HG03095 (cell line): ENCODE measurements at regions not wholly inside any gene's neighbourhood (a gene's known extent, or its start where the extent isn't known, plus 50 kb on each side); places are given as distances from the start of the nearest gene placed in this dataset.
"Not testable (repeated sequence)": the region's sequence is repeated elsewhere in the genome, so short reads cannot be mapped to it uniquely, and the experiment has no call there.

Experiments
- ATAC-seq: cut with Tn5 transposase; IDR thresholded peaks from one replicate; pipeline ENCODE4 v1.9.1; 2021; ENCODE audit warnings: moderate library complexity; ENCODE audit not compliant: unreplicated experiment

GRCh38 chr6:144746902-144747469 lies 461.9 kb downstream of the UTRN start:
- ATAC-seq = no peak

DNA sequence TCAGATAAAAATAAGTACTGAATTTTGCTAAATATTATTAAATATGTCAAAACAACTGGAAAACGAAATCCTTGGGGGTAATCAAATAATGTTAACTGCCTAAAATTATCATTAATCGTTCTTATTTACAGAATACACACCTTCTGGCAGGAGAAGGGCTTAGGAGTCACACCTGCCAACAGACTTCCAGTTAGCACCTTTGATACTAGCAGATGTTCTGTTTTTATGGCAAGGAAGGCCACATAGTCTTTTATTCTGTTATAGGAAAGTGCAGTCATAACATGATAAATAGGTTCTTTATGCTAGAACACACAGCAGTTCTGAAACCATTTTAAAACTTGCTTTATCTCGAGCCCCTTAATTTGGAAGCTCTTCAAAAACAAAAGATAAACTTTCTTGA lies 464.1 kb downstream of the UTRN start:
- ATAC-seq = no peak

DNA sequence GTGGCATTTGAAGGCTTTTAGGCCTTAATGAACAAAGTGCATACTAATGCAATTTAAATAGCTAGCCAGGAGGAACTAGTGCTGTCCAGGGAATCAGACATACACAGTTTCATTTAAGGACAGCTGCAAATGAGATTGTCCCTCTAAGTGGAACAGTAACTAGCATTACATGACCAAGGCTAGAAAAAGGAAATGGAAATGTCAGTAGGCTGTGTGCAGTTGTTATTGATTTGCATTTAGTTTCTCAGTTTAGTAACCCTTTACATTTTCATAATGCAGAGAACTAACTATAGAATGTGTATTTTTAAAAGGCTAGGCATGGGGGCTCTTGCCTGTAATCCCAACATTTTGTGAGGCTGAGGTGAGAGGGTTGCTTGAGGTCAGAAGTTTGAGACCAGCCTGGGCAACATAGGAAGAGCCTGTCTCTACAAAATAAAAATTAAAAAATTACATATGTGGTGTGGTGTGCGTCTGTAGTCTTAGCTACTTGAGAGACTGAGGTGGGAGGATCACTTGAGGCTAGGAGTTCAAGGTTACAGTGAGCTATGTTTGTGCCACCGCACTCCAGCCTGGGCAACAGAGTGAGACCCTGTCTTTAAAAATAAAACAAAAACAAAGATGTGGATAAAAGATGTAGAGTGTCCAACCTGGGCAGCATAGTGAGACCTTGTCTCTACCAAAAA lies 468.0 kb downstream of the UTRN start:
- ATAC-seq = peak; percentile 98

- no peak for ATAC-seq
Observed at GRCh38 chr6:144756469-144756868, 471.3 kb downstream of the UTRN start.

- ATAC-seq = no peak
Observed at GRCh38 chr6:144757299-144757698, 472.2 kb downstream of the UTRN start.

DNA sequence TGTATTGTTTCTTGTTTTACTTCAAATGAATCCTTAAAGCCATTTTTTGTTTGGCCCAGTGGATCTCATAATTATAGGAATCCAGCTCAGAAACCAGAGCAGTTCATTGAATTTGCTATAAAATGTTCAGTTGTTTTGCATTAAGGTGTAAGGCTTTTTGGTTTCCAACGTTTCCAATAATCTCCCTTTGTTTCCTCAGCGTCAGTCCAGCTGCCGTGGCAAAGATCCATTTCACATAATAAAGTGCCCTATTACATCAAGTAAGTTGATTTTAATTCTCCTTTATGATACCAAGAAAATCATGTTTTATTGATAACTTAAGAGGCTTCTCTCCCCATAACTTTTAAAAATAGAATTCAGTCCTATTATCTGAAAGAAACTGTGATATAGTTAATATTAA lies 472.6 kb downstream of the UTRN start:
- ATAC-seq = no peak

DNA sequence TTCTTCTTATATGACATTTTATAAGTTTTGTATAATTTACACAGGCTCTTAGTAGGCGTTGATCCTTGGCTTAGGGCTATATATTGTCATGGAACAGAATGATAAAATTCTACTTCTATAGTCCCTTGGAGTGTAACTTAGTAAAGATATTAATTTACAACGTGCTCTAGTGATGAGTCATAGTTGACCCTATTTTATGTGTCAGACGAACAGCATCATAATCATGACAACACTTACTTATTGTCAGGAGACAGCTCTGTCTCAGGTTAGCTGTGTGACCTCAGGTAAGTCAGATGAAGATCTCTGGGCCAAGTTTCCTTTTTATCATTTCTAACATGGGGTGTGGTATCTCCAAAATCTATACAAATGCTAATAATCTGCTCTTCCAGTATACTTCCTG lies 473.5 kb downstream of the UTRN start:
- no peak for ATAC-seq

DNA sequence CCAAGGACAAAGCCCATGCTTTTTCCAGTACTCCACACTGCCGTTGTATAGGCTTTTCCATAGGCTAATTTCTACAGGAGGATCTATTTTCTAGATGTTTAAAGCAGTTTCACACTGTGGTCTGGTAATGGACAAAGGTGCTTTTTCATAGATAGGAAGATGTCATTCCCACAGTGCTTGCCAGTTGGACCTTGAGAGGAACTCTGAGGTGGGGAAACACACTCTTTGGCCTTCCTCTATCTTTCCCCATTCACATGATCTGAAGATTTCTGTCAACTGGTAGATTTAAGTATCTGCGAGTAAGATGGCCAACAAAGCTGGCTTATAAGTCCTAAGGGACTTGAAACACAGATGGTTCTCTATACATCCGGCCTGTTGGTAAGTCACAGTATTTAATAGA lies 477.3 kb downstream of the UTRN start:
- ATAC-seq = no peak

DNA sequence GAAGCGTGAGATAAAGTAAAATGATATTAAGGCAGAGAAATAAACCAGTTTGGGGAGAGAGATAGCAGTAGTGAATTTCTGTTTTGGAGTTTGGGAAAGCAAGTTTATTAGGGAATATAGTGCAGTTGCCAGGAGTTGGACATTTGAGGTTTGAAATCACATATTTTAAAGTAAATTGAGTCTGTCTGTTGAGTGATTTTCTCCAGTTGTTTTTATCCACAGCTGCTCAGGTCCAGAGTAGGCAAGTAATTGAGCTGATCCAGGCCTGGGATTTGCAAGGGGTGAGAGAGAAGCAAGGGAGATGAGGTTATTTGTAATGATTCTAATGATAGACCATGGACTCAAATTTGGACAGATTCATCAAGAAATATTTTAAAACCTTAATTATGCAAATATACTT lies 481.9 kb downstream of the UTRN start:
- ATAC-seq = no peak

- no peak for ATAC-seq
Observed at GRCh38 chr6:144768551-144769075, 483.5 kb downstream of the UTRN start.

DNA sequence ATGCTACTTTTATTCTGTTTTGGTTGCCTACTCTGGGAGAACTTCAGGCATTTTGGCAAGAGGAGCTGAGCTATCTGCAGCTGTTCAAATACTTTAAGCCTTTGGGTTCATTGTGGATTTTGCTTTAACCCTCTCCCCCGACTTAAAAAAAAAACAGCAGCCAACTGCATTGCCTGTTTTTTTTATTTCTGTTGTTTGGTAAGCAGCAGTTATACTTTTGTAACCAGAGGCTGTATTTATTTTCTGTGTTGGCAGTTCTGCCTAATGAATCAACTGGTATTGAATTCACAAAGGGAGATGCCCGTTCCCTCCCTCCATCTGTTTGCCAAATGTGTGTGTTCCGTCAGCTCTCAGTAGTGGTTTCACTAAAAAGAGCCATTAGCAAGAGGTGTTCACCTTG lies 484.0 kb downstream of the UTRN start:
- ATAC-seq = no peak

GRCh38 chr6:144776031-144776819 lies 491.1 kb downstream of the UTRN start:
- no peak for ATAC-seq

GRCh38 chr6:144777249-144777648 lies 492.1 kb downstream of the UTRN start:
- no peak for ATAC-seq

- ATAC-seq = no peak
Observed at GRCh38 chr6:144778056-144778455, 492.9 kb downstream of the UTRN start.

- ATAC-seq = no peak
Observed at GRCh38 chr6:144778773-144779492, 493.8 kb downstream of the UTRN start.

DNA sequence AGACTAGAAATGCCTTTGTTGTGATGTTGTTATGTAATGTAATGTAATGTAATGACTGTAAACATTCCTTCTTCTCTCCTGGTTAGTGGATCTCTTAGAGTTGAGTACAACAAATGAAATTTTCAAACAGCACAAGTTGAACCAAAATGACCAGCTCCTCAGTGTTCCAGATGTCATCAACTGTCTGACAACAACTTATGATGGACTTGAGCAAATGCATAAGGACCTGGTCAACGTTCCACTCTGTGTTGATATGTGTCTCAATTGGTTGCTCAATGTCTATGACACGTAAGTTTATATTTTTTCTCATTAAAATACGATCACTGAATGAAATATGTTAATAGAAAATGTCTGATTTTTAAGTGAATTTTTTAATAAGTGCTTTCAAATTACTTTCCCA lies 496.7 kb downstream of the UTRN start:
- ATAC-seq = no peak

DNA sequence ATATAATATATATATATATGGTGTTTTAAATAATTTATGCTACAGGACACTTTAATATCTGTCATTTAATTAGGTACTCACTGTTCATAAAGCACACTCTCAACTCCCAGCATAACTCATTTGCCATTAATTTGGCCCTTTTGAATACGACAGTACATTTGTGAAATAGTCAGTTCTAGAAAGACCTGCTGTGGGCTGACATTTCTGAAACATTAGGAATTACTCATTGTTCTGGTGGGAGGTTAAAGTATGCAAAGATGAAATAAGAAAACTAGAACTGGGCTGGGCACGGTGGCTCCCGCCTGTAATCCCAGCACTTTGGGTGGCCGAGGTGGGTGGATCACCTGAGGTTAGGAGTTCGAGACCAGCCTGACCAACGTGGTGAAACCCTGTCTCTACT lies 497.5 kb downstream of the UTRN start:
- no peak for ATAC-seq

DNA sequence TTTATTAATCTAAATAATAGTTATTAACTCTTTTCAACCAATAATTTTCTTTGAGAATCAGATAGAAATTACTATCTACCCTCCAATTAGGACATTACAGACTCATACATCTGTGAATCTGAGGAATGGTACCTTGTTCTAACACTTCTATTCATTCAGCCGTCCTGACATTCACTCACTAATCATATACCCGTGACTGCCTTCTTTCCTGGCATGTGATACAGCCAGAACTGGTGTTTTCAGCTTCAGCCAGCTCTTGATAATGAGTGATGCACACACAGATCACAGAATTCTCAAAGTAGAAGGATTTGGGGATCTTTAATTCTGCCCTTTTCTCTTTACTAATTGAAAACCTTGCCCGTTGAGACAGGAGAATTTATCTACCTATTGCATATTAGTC lies 499.9 kb downstream of the UTRN start:
- ATAC-seq = no peak

DNA sequence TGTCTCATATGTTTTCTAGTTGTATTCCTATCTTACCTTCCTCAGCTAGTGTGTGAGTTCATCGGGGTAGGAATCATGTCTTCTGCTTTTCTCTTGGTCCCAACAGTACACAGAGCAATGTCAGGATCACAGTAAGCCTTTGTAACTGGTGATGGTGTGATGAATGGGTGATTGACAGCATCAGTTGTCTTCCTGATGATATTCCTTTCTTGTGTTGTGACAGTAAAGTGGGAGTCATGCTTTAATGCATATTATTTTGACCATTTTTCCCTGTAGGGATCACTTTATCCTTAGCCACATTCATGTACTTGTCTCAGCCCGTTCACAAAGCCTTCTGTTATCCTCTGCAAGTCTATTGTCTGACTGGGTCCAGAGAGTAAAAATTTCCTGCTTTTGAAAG lies 501.7 kb downstream of the UTRN start:
- no peak for ATAC-seq

DNA sequence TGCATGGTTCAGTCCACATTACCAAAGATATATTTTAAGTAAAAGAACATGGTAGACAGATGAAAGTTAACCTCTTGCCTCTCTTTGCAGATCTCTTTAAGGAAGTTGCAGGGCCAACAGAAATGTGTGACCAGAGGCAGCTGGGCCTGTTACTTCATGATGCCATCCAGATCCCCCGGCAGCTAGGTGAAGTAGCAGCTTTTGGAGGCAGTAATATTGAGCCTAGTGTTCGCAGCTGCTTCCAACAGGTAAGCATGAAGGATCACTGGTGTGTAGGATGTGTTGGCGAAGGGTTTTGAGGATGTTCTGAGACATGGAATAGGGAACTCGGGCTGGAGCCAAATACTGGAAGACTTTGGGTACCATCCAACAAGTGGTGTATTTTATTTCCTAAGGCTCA lies 508.6 kb downstream of the UTRN start:
- ATAC-seq = no peak

DNA sequence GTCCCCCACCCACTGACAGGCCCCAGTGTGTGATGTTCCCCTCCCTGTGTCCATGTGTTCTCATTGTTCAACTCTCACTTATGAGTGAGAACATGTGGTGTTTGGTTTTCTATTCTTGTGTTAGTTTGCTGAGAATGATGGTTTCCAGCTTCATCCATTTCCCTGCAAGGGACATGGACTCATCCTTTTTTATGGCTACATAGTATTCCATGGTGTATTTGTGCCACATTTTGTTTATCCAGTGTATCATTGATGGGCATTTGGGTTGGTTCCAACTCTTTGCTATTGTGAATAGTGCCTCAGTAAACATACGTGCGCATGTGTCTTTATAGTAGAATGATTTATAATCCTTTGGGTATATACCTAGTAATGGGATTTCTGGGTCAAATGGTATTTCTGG lies 509.9 kb downstream of the UTRN start:
- not testable (repeated sequence) for ATAC-seq
